MG63 (cell line): ENCODE measurements at regions not wholly inside any gene's neighbourhood (a gene's known extent, or its start where the extent isn't known, plus 50 kb on each side); places are given as distances from the start of the nearest gene placed in this dataset.

Experiments
- DNase-seq: peaks from one replicate; pipeline ENCODE4 v3.0.0-alpha.2; 2020
- H3K27me3 ChIP-seq: fragments of 250-450 bp; sonication (Bioruptor Pico); 2 replicates; pipeline ENCODE4 v1.5.1; 2020; ENCODE audit warnings: mild to moderate bottlenecking, moderate library complexity
- H3K36me3 ChIP-seq: fragments of 250-450 bp; sonication (Bioruptor Pico); 2 replicates; pipeline ENCODE4 v1.5.1; 2020; ENCODE audit warnings: mild to moderate bottlenecking, moderate library complexity
- H3K4me3 ChIP-seq: fragments of 250-450 bp; sonication (Bioruptor Pico); 2 replicates; pipeline ENCODE4 v1.5.1; 2020; ENCODE audit warnings: mild to moderate bottlenecking, moderate library complexity
- H3K9me3 ChIP-seq: fragments of 250-450 bp; sonication (Bioruptor Pico); 2 replicates; pipeline ENCODE4 v1.5.1; 2020; ENCODE audit warnings: mild to moderate bottlenecking, moderate library complexity

DNA sequence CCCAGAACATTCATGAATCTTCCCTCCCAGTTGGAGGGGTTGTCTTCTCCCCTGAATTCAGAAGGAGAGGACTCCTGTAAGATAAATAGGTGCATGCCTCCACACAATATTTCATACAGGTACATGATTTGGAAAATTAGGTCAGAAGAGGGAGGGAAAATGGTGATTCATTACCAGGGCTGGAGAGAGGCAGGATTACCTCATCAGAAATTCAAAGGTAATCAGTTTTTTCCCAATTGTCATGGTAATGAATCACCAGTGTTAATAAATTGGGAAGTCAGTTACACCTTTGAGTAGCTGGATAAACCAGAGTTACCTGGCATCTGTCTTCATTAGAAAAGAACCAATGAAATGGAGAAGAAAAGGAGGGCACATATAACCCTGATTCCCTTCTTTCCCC, 128.5 kb downstream of the EN1 start:
- DNase-seq: no peak
- no peaks in the 10 kb centered on the region for H3K36me3 ChIP-seq
- H3K27me3 ChIP-seq: no peaks in the 10 kb centered on the region
- no peaks in the 10 kb centered on the region for H3K9me3 ChIP-seq
- no peak overlapping the region for H3K4me3 ChIP-seq

DNA sequence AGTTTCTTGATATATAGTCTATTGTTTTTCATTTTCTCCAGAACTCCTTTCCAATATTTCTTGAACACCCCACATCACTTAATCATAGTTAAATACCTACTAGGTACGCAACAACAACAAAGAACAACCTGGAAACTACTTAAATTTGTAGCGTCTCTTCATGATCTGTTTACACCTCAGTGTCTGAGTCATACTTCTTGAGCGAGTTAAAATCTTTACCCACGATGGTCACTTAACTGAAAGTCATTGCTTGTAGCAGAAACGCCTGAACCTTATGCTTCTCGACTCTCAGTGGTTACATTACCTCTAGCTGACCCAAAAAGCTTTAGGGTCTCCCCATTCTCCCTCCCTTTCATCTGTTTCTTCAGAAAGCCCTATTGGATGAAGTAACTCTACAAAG, 131.3 kb downstream of the EN1 start:
- Histone ChIP-seq H3K4me3 (no peak overlapping the region), H3K9me3 (no peaks in the 10 kb centered on the region), H3K27me3 (no peaks in the 10 kb centered on the region), H3K36me3 (no peaks in the 10 kb centered on the region)
- DNase-seq: no peak

DNA sequence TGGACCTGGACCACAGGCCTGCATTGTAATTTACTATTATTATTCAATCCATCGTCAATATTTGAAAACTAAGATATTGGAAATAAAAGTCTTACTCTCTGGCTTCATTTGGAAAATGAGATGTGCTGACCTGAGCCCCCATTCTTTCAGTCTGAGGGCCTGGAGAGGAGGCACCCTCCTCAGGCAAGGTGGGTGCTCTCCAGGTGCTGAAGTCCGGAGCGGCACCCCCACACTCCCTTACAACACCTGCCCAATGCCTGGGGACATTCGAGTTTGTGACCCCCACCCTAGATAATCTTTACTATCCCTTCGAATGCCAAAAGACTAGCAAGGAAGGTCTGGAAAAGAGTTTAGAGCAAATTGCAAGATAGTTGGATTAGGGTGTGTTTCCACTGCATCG, 133.3 kb downstream of the EN1 start:
- Histone ChIP-seq H3K4me3 (no peak overlapping the region), H3K36me3 (no peaks in the 10 kb centered on the region), H3K27me3 (no peaks in the 10 kb centered on the region), H3K9me3 (no peaks in the 10 kb centered on the region)
- DNase-seq: no peak

DNA sequence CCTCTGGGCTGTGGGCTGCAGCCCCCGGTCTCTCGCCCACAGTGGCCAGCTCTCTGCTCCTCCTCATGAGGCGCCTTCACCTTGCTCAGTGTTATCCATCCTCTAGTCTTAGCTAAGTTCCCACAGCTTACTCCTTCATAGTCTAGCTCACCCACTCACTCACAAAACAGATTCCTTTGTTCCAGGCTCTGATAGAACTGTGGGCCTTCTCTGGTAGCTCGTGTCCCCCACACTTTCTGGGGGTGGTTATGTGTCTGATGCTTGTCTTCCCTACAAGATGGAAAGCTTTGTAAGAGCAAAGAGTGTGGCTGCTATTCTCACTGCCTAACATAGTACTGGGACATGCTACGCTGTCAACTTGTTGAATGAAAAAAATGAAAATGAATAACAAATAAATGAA, 135.8 kb downstream of the EN1 start:
- Histone ChIP-seq H3K4me3 (no peak overlapping the region), H3K27me3 (no peaks in the 10 kb centered on the region), H3K36me3 (no peaks in the 10 kb centered on the region), H3K9me3 (no peaks in the 10 kb centered on the region)
- DNase-seq: no peak

DNA sequence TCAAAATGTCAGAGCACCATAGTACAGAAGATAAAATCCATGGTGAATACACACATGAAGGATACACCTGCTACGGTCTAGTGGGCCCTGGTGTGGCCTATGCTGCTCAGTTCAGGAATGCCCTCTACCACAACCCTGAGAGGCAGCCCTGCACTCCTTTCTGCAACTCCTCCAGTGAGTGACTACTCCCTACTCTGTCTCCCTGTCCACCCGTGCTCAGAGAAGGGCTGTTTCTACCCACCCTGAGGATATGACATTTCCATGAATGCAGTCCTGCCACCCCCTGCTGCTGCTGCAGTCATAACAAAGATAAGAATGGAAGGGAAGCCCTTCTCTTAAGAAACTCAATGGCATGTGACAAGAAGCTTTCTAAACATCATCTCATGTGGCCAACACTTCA, 137.0 kb downstream of the EN1 start:
- H3K4me3 ChIP-seq: no peak overlapping the region

DNA sequence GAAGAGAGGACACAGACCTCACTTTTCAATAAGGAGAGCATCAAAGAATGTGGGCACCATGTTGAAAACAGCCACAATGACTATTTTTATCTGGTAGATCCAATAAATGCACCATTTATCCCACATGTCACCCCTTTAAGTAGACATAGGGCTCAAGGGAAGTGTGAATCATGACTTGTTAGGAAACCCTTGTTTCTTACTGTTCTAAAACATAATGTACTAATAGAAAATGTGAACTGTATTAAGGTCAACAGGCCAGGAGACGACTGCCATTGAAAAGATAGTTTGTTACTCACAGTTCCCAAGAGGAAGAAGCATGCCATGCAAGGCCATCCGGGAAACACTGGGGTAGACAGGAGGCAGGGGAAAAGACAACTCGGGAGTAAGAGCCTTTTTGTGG, 137.7 kb downstream of the EN1 start:
- DNase-seq: no peak
- Histone ChIP-seq H3K36me3 (no peaks in the 10 kb centered on the region), H3K9me3 (no peaks in the 10 kb centered on the region), H3K4me3 (no peak overlapping the region), H3K27me3 (no peaks in the 10 kb centered on the region)

More for the DNA sequence above, 137.0 kb downstream of the EN1 start:
- Histone ChIP-seq H3K27me3 (no peaks in the 10 kb centered on the region), H3K9me3 (no peaks in the 10 kb centered on the region), H3K36me3 (no peaks in the 10 kb centered on the region)
- no peak for DNase-seq

DNA sequence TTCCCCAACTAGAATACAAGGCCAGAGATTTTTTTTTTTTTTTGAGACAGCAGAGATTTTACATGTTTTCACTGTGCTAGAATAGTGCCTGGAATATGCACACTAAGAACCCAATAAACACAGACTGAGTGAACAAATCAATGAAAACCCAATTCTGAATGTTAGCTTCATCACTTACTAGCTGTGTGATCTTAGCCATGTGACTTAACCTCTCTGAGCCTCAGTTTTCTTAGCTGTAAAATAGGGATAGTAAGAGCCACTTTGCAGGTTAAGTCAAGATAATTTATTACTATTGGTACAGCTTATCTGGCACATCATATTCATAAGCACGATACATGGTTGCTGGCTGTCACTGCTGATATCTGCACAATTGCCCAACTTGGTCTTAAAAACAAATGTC, 140.6 kb downstream of the EN1 start:
- no peak for DNase-seq

DNA sequence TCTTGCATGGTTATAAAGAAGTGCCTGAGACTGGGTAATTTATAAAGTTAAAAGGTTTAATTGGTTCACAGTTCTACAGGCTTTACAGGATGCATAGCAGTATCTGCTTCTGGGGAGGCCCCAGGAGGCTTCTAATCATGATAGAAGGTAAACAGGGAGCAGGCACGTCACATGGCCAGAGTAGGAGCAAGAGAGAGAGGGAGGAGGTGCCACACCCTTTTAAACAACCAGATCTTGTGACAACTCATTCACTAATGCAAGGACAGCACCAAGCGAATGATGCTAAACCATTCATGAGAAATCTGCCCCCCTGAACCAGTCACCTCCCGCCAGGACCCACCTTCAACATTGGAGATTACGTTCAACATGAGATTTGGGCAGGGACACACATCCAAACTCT, 141.1 kb downstream of the EN1 start:
- H3K9me3 ChIP-seq: no peaks in the 10 kb centered on the region

More for the DNA sequence above, 140.6 kb downstream of the EN1 start:
- Histone ChIP-seq H3K36me3 (no peaks in the 10 kb centered on the region), H3K27me3 (no peaks in the 10 kb centered on the region), H3K9me3 (no peaks in the 10 kb centered on the region), H3K4me3 (no peak overlapping the region)

DNA sequence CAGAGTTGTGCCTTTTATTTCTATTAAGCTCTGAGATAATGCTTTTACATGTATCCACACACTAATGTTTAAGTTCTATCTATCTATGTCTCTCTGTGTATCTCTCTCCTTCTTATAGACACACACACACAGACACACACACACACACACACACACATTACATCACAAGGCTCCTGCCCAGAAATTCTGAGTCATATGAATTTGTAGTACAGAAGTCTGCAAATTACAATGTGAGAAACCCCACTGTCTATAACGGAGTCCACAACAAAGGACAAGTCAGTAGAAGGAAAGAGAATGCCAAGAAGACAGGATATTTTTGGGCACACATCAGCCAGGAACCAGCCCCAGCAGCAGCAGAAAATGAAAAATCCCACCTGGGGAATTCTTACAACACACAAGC, 142.4 kb downstream of the EN1 start:
- peak; percentile 33 for DNase-seq
- H3K36me3 ChIP-seq: no peaks in the 10 kb centered on the region
- H3K27me3 ChIP-seq: no peaks in the 10 kb centered on the region
- H3K9me3 ChIP-seq: no peaks in the 10 kb centered on the region
- H3K4me3 ChIP-seq: no peak overlapping the region

More for the DNA sequence above, 141.1 kb downstream of the EN1 start:
- DNase-seq: no peak
- H3K36me3 ChIP-seq: no peaks in the 10 kb centered on the region
- no peaks in the 10 kb centered on the region for H3K27me3 ChIP-seq
- H3K4me3 ChIP-seq: no peak overlapping the region

DNA sequence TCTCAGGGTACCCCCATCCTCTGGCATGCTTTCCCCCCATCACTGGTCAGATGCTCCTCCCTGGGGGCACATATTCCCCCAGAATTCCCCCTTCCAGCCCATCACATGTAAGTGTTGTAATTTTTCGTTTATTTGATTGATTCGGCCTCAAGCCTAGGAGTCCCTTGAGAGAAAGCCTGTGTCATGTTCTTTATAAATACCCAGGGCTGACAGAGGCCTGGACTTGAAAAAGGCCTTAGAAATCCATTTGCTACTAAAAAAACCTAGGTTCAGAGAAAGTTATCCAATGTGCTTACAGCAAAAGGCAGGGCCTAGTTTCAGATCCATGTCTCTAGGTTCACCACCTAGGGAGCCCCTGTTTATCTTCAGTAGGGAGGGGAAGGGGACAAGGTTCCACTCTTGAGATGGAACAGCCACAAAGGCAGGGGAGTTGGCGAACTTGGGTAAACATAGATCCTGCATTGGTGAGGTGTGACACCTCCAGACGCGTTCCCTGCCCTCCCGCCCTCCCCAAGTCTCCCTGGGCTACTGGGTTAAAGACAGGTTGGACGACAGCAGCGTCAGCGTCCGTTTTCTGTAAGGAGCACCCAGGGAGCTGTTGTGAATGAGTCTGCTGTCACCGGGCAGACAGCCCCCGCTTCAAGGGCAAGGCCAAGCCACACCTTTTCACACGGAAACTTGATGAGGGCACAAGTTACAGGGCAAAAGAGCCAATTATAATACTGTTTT, 147.8 kb downstream of the EN1 start:
- H3K27me3 ChIP-seq: no peaks in the 10 kb centered on the region
- H3K36me3 ChIP-seq: no peaks in the 10 kb centered on the region
- H3K4me3 ChIP-seq: no peak overlapping the region
- no peaks in the 10 kb centered on the region for H3K9me3 ChIP-seq
- DNase-seq: no peak

DNA sequence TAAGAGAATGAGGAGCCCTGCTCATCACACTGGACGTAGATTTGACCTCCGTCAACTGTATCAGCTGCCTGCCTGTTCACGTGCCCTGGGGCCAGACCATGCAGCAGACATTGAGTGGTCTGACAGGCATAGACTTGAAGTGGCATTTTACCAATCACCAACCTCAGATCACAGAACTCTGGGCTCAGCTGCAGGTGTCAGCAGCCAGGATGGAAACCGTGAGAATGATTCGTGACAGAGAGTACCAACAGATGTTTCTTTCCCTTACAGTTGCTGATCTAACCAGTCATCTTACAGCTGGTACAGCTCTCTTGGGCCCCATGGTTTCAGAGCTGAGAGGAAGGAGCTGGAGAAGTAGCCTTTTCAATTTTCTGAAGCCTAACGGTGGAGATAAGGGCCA, 148.9 kb downstream of the EN1 start:
- no peak for DNase-seq
- no peaks in the 10 kb centered on the region for H3K36me3 ChIP-seq
- no peak overlapping the region for H3K4me3 ChIP-seq
- H3K9me3 ChIP-seq: no peaks in the 10 kb centered on the region
- H3K27me3 ChIP-seq: no peaks in the 10 kb centered on the region

DNA sequence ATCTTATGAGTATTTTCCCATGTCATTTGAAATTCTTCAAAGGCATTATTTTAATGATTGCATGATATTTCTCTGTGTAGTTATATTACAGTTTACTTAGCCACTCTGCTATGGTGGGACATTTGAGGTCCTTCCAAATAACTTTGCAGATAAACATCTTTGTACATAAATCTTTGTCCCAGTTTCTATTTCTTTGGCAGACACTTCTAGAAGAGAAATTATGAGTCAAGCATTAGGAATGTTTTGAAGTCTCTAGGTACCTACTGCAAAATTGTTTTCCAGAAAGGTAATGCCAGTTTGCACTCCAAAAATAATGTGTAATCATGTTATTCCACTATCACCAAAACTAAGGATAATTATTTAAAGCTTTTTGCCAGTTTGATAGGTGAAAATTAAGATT, 149.7 kb downstream of the EN1 start:
- Histone ChIP-seq H3K9me3 (no peaks in the 10 kb centered on the region), H3K4me3 (no peak overlapping the region), H3K27me3 (no peaks in the 10 kb centered on the region), H3K36me3 (no peaks in the 10 kb centered on the region)
- no peak for DNase-seq

DNA sequence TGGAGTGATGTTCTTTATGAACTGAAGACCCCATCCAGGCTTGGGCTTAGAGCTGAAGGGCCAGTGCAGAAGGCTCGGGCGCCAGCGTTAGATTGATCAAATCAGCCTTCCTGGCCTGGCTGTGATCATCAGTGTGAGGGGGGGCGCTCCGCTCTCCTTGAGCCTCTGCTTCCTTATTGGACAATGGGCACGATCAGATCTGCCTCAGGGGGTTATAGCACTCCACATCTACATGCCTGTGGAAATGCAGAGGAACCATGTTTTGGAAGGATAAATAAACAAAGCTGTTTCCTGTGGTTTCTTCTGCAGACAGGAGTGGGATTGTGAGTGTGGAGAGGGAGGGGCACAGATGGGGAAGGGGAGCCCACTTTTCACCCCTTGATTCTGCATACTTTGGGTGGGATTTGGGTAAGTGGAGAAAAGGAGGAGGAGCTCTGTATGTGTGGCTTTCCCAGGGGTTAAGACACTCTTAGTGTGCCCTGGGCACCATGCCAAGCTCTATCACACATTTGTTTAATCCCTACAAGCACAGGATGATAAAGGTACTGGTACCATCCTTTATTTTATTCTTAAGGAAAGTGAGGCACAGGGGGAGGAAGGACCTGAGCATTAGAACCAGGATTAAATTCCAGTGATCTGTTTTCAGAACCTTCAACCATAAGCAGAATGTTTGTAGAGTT, 150.5 kb downstream of the EN1 start:
- no peaks in the 10 kb centered on the region for H3K27me3 ChIP-seq
- H3K9me3 ChIP-seq: no peaks in the 10 kb centered on the region
- H3K36me3 ChIP-seq: no peaks in the 10 kb centered on the region
- no peak for DNase-seq
- H3K4me3 ChIP-seq: no peak overlapping the region

DNA sequence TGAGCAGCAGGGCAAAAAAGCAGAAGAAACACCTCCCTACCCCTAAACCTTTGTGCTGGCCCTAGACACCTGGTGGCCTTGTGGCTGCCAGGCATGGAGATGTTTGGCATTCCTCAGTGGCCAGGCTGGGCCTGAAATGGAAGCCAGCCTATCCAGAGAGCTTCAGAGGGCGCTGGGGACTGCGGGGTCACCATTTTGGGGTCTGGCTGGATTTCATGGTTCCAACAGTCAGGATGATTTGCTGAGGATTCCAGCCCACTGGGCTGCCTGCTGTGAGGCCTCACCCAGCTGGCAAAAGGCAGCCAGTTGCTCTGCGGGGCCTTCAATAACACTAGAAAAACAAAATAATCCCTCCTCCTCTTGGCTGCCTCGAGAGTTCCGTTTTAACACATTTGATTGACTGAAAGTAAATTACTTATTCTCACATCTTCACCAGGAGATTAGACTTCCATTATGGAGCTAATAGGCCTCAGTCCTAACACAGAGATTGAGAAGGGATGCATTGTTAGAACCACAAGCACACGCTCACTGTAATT, 154.1 kb downstream of the EN1 start:
- no peaks in the 10 kb centered on the region for H3K27me3 ChIP-seq
- no peaks in the 10 kb centered on the region for H3K36me3 ChIP-seq
- no peak overlapping the region for H3K4me3 ChIP-seq
- H3K9me3 ChIP-seq: no peaks in the 10 kb centered on the region
- DNase-seq: no peak

DNA sequence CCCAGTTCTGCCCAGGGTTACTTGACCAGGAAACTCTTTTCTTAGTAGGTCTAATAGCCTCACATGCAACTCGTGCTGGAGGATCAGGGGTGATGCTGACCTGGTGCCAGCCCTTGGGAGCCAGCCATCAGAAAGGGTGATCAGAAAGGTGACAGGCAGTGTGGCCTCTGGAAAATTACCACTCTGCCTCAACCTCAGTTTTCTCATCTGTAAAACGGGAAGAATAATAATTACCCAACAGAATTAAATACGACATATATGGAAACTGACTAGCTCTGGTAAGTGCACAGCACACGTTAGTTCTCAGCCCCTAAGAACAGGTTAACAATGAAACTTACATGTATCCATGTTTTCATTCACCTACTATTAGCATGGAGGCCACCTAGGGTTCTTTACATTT, 157.6 kb downstream of the EN1 start:
- Histone ChIP-seq H3K4me3 (no peak overlapping the region), H3K9me3 (no peaks in the 10 kb centered on the region), H3K36me3 (no peaks in the 10 kb centered on the region), H3K27me3 (no peaks in the 10 kb centered on the region)
- DNase-seq: no peak

DNA sequence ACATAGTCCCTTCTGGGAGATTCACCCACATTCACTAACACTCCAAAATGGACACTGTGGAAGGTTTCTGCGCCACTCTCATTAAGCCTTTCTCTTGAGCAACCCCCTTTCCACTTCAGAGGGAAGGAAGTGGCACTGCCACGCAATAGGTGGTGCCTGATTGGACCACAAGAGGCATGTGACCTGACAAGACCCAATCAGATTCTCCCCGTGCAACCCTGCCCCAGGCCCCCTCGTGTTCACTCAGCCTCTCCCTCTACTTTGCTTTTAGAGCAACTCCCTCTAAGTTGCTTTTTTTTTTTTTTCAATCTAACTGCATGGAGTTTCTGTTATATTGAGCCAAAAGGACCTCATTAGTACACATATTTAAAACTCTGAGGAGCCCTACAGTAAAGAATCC, 158.0 kb downstream of the EN1 start:
- DNase-seq: no peak
- H3K4me3 ChIP-seq: no peak overlapping the region
- no peaks in the 10 kb centered on the region for H3K36me3 ChIP-seq
- H3K9me3 ChIP-seq: no peaks in the 10 kb centered on the region
- H3K27me3 ChIP-seq: no peaks in the 10 kb centered on the region

DNA sequence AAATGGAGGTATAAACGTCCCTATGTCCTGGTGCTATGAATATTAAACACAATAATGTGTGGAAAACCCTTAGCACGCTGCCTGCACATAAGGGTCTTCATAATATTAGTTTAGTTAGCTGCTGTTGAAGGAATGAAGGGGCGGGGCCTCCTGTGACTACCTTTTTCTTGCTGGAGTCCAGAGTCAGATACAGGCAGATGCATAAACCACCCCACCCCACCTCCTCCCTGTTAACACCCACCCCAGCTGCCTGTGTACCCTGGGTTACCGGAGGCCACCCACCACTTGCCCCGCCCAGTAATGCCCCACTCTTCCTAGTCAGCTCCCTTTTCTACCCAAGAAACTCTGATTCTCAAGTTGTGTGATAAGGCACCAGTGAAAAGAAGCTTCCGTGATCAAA, 158.4 kb downstream of the EN1 start:
- DNase-seq: no peak
- no peaks in the 10 kb centered on the region for H3K9me3 ChIP-seq
- H3K27me3 ChIP-seq: no peaks in the 10 kb centered on the region
- no peaks in the 10 kb centered on the region for H3K36me3 ChIP-seq
- no peak overlapping the region for H3K4me3 ChIP-seq

DNA sequence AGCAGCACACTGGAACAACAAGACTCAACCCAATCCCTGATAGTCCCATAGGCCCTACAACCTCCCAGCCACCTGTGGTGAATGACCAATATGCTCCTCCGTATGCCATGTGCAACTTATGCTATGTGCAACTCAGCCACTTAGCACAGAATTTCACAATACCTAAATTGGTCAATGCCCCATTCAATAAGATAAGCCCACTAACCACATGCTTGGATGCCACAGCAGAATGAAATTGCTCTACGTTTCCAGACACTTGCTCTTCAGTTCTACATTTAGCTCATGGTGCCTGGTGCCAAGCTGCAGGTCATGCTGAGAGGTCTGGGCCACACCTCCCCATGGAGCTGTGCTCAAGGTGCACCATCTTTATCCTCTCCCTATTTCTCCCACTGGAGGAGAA, 159.8 kb downstream of the EN1 start:
- no peaks in the 10 kb centered on the region for H3K27me3 ChIP-seq
- no peaks in the 10 kb centered on the region for H3K9me3 ChIP-seq
- H3K4me3 ChIP-seq: no peak overlapping the region
- H3K36me3 ChIP-seq: no peaks in the 10 kb centered on the region
- DNase-seq: no peak
